ENCODE measurements at regions not wholly inside any gene's neighbourhood (a gene's known extent, or its start where the extent isn't known, plus 50 kb on each side); places are given as distances from the start of the nearest gene placed in this dataset.

DNA sequence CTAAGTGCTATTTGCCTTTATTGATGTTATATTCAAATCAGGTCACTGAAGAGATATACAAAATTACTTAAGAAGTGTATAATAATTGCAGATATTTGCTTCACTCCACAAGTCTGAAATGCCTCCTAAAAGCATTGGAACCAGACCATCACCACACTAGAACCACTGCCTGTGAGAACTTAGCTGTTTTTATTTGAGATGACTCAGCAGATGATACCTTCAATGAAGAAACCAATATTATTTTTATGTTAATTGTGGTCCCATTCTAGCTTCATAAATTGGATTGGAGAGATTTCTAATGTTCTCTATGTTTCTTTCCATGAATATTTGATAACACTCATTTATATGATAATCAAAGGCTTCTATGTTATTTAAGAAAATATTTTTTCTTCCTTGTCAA lies 740.6 kb downstream of the KCNT2 start (continued):
- TF ChIP-seq, protein P1, sequence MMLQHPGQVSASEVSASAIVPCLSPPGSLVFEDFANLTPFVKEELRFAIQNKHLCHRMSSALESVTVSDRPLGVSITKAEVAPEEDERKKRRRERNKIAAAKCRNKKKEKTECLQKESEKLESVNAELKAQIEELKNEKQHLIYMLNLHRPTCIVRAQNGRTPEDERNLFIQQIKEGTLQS (IDR thresholded peaks at IDR 0.05) = 0 out of 2 replicates have a peak, but pooled peaks have one; percentile 10
- TF ChIP-seq, protein P1 (CRISPR knock-in tag; conservative IDR thresholded peaks at IDR 0.05) = no peak
- TF ChIP-seq ZNF143 (CRISPR knock-in tag; IDR thresholded peaks at IDR 0.05) = no peak
- TF ChIP-seq FOXJ2 (tag; IDR thresholded peaks at IDR 0.05) = no peak
- TF ChIP-seq RCOR1 (IDR thresholded peaks at IDR 0.05; ENCODE audit: borderline replicate concordance in 1 of 2, low read depth in 2 of 2, low read length in 2 of 2) = no peak
- TF ChIP-seq POU5F1 (IDR thresholded peaks at IDR 0.05; ENCODE audit: borderline replicate concordance, low read depth, low read length, partially characterized antibody) = no peak
- no peak for TF ChIP-seq THRB (CRISPR knock-in tag; conservative IDR thresholded peaks at IDR 0.05)
- TF ChIP-seq MAFK (IDR thresholded peaks at IDR 0.05; ENCODE audit: low read length) = peak; percentile 73
- TF ChIP-seq, protein P2, sequence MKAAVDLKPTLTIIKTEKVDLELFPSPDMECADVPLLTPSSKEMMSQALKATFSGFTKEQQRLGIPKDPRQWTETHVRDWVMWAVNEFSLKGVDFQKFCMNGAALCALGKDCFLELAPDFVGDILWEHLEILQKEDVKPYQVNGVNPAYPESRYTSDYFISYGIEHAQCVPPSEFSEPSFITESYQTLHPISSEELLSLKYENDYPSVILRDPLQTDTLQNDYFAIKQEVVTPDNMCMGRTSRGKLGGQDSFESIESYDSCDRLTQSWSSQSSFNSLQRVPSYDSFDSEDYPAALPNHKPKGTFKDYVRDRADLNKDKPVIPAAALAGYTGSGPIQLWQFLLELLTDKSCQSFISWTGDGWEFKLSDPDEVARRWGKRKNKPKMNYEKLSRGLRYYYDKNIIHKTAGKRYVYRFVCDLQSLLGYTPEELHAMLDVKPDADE (conservative IDR thresholded peaks at IDR 0.05; ENCODE audit: control insufficient read depth, low read depth, low read length) = no peak
- no peak for TF ChIP-seq USF1 (CRISPR knock-in tag; IDR thresholded peaks at IDR 0.05)
- no peak for TF ChIP-seq ZNF79 (CRISPR knock-in tag; IDR thresholded peaks at IDR 0.05; ENCODE audit: low read depth)
- no peak for TF ChIP-seq POLR3G (IDR thresholded peaks at IDR 0.05; ENCODE audit: extremely low read depth, insufficient read length, insufficient replicate concordance)
- no peak for TF ChIP-seq RNF219 (CRISPR knock-in tag; IDR thresholded peaks at IDR 0.05)
- TF ChIP-seq ZNF507 (tag; conservative IDR thresholded peaks at IDR 0.05) = no peak
- no peak for TF ChIP-seq POLR2G (IDR thresholded peaks at IDR 0.05; ENCODE audit: low read depth, low read length)
- TF ChIP-seq NFE2L1 (tag; IDR thresholded peaks at IDR 0.05; ENCODE audit: borderline replicate concordance, low read depth) = peak; percentile 42; the same call in 1 of the 2 replicates
- peak; percentile 91 for TF ChIP-seq MAFG (tag; conservative IDR thresholded peaks at IDR 0.05)
- TF ChIP-seq POLR2H (tag; IDR thresholded peaks at IDR 0.05; ENCODE audit: low read depth) = no peak

Measured in K562 (cell line).